GM19463 (cell line): ENCODE measurements at regions not wholly inside any gene's neighbourhood (a gene's known extent, or its start where the extent isn't known, plus 50 kb on each side); places are given as distances from the start of the nearest gene placed in this dataset.
"Not testable (repeated sequence)": the region's sequence is repeated elsewhere in the genome, so short reads cannot be mapped to it uniquely, and the experiment has no call there.

Experiments used
- ATAC-seq: cut with Tn5 transposase; IDR thresholded peaks from one replicate; pipeline ENCODE4 v1.9.1; 2021; ENCODE audit warnings: mild to moderate bottlenecking, moderate library complexity; ENCODE audit not compliant: unreplicated experiment

DNA sequence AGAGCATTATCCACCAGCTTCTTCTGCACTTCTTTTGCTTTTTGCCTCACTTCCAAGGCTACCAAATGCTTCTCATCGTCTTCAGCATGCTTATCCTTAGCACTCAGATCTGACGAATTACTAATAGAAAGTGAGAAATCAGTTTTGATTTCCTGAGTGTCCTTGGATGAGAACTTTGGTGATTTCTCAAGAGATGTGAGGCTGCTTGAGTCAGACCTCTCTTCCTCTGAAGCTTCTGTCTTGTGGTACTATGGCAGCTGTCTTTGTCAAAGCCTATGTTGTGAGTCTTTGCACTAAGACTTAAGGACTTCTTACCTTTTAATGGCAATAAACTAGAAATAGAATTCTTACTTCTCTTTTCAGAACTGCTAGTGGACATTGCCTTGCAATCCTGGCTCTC, 169.9 kb downstream of the CPE start:
- no peak for ATAC-seq

DNA sequence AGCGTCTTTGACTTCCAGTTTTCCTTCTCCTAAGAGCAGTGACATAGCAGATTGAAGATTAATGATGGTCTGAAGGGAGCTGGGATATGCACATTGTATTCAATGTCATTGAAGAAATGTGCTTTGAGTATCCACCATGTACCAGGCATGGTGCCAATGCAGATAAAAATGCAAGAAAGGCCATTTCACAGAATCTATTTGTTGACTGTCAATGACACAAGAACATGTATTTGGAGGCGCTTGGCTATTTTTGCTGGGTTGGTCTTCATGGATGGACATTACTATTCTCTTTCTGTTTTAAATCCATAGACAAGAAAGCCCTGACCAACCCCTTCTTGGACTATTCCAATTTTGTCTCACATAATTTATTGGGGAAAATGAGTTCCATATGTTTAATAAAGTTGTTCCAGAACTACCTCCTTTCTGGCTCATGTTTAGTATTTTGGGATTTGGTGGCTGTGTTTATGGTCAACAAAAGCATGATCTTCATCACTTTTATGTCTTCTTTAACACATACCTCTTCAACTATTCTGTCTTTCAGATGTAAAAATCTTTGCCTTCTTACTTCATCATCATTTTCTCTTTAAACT, 174.5 kb downstream of the CPE start:
- no peak for ATAC-seq

DNA sequence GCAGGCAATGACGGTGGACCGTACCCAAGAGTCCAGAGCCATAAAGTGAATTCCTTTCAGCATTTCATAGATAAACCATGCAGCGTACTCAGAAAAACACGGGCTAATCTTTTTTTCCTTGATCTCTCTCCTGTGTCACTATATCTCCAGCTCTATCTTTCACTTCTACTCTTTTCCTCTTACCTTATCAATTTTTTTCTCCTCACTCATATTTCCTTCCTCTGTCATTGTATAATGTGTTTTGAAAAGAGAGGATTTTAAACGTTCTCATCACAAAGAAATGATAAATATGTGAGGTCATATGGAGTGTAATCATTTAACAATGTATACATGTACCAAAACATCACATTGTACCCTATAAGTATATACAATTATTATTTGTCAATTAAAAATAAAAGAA, 176.5 kb downstream of the CPE start:
- ATAC-seq = no peak

DNA sequence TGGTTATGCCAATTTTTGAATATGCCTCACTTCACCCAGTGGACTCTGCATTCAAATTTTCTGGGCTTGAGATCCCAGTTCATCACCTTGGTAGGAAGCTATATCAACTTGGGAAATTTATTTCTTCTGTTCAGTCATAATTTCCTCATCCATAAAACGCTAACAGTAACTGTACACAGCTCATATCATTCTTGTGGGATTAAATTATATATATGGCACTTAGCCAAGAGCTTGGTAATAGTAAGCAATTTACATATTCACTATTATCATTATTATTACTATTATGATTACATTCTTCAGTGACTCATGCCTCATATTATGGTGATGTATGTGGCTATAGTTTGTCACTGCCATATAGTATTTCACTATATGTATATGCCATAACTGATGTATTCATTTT, 177.6 kb downstream of the CPE start:
- ATAC-seq = no peak

DNA sequence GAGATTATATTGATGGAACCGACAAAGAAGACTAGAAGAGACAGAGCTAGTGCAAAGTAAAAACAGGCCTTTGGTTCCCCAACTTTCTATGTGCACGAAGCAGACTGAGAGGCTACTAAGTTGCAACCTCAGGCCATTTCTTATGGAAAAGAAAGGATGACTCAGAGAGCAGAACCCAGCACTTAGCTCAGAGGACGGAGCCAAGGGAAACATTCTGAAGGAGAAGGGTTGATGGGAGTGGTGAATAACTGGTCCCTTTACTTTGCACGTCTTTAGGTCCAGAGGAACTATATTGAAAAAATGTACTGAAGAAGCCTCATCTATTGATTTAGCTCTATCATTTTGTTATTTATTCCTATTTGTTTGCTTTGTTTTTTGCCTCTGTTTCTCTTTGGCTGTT, 182.1 kb downstream of the CPE start:
- ATAC-seq = no peak

DNA sequence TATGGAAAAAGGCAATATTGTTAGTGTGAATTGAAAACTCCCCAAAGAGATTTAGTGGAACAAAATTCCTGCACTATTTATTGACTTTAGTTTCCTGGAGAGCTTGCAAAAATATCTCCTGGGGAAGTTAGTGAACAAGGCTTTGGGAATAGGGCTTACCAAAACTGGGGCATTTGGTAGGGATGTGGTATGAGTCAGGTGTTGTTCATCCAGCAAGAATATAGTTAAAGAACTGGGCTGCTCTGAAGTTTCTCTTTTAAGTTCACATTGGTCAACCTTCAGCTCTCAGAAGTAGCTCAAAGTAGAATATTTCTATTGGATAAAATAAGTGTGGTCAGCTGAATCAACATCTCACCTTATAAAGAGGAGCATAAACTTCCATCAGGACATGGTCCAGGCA, 185.0 kb downstream of the CPE start:
- no peak for ATAC-seq

DNA sequence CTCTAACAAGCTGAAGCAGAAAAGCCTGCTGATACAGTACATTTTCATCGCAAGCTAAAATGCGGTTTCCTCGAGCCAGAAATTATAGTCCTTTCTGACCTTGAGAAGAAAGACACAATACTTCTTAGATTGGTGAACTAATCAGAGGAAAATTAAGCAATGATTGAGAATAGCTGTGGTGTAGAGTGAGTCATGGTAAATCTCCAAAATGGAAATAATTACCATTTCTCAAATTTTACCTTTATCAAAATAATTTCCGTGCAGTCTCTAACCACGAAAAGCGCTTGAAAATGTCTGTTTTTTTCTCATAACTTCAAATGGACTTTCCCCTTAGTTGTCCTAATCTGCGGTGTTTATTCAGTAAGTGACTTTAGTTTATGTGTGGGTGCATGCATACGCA, 190.2 kb downstream of the CPE start:
- ATAC-seq = no peak

DNA sequence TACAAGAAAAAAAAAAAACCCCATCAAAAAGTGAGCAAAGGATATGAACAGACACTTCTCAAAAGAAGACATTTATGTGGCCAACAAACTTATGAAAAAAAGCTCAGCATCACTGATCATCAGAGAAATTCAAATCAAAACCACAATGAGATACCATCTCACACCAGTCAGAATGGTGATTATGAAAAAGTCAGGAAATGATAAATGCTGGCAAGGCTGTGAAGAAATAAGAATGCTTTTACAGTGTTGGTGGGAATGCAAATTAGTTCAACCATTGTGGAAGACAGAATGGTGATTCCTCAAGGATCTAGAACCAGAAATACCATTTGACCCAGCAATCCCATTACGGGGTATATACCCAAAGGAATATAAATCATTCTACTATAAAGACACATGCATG, 192.7 kb downstream of the CPE start:
- not testable (repeated sequence) for ATAC-seq

DNA sequence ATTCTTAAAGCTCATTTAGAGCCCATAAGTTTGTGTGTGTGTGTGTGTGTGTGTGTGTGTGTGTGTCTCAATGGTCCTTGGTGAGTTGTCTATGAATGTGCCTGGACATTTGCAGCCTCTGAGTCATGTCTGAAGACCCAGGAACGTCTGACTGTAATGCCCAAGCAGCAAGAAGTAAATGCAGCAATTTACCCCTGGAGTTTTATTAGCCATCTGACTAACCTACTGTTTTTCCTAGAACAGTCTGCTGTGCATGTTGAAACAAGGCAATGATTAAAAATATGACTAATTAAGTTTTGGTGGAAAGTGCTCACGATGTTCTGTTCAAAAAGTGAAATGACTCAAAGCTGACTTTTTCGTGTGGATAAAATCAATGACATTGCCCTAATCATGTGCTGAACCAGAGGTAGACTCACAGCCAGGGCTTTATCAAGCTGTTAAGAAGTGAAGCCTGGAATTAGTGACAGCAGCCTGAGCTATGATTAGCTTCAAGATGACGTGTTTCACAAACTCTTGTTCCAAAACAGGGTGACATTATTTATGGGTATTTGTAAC, 201.6 kb downstream of the CPE start:
- no peak for ATAC-seq

DNA sequence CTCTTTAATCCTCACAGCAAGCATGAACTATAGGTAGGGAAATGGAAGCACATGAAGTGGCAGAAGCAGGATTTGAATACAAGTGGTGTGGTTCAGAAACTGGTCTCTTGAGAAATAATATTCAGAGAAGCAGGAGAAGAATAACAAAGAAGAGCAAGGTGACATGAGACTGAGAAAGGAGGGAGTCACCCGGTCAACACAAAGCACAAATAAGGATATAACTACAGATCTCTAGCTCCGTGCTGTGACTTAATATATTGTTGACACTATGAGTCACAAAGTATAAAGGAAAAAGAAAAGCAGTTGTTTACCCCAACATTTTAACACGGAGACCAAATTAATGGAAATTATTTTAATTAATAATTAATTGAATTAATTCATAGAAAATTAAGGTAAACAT, 204.5 kb downstream of the CPE start:
- no peak for ATAC-seq

DNA sequence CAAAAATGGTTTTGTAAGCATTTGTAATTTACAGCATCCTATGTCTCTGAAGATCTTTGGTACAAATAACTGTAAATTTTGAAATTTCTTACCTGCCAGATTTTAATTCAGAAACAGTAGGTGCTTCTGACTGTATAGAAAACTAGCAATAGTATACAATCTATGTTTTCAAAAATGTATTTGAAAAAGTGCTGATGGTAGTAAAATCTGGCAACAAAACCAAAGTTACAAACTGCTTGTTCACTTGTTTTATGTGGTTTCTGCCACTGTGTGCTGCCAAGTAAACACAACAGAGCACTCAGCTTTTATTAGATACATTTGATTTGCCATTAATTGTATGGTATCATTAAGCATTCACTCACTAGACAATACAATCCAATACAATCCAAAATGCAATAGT, 206.1 kb downstream of the CPE start:
- no peak for ATAC-seq

DNA sequence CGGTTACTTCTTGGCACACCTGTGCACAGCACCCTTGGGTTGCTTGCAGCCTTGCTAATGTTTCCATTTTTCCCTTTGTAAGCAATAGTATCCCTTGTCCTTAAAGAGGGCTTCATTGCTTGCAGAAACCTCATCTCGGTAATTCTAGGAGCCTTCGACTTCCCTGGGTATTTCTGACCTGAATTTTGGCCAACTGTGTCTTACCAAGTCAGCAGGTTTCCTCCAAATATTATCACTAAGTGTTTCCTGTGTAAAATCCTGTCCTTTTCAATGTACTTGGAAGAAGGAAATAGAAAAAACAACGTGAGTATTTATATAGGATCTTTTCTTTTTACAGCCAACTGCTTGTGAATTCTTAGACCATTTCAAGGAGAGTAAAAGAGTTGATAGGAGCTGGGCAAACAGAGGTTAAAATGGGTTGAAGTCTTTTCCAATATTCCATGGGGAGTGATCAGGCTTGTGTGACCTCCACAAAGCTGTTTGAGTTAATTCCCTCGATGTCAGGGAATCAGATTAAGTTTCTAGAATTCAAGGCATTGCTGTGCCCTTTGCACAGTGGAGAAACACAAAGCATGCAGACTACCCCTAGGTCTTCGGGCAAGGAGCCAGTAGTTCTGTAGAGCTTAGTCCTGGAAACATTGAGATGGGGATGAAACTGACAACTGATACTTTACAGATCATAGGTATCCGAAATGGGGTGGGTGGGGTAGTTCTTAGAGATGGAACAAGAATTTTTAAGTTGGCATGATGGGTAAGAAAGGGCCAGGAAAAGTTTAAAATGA, 209.9 kb downstream of the CPE start:
- no peak for ATAC-seq

DNA sequence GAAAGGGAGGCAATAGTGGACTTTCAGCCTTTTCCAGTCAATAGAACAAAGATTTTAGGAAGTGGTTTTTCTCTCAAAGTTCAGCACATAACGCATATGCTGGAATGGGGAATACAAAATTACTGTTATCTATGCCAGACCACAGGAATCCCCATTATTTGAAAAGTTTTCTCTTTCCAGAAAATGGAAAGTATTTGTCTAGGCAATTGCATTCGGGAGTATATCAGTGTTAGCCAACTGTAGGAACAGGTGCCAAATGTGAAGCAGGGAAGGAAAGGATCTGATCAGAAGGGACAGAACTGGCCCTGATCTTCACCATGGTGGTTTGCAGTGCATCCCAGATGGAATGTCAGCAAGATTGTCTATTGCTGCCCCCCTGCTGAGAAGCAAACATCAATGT, 213.6 kb downstream of the CPE start:
- no peak for ATAC-seq

DNA sequence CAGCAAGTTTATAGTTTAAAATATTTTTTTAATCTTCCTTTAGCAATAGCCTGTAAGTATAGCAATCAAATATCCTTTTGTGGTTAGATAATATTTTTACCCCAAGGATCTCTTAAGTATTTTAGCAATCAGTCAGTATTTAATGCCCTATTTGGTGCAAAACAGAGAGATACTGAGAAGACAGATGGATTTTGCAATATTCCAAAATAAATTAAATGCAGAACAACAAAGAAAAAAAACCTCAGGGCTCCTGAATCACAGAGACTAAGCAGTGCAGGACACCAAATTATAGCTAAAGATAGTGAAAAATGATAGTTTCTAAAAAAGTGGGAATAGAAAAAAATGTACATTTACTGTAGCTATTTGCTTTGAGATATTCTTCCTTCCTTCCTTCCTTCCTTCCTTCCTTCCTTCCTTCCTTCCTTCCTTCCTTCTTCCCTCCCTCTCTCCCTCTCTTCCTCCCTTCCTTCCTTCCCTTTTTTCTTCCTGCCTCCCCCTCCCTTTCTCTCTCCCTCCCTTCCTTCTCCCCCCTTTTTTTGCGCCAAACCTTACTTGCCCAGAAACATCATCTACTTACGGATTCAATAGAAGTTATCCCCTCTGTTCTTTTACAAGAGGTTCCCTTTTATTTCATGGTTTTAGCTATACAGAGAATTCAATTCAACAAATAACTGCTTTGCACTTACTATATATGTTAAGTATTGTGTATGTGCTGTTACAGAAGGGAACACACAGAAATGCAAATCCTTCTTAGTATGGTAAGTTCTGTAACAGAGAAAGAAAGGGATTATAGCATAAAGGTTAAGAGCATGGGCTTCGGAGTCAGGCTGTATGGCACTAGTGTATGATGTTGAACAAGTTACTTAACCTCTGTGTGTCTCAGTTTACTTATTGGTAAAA, 219.0 kb downstream of the CPE start:
- ATAC-seq = no peak

DNA sequence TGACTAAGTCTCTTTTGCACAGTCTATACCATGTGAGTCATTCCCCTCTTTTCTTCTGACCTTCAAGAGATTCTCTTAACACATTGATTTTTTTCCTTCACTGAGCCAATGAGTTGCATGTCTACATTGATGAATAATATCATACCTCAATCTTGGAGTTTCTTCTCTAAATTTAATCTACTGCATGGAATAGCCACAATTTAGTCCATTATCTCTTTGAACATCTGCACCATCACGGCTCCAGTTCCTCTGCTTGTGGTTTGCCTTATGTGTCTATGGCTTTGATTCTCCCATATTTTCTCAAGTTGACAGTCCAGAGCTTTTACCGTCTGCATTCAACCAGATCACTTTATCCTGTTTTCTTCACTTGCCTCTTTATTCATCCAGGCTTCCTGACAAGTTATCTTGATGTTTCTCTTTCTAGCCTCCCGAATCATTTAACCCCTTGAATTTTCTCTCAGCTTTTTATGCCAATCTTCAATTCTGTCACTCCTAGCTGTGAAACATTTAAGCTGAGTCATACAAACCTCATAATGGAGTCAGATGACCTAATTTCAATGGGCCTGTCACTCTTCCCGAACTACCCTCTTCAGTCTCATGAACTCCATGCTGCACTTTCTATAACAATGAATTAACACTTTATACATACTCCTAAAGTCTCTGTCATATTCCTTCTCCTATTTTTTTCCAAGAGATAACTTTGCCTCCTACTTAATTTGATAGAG, 222.3 kb downstream of the CPE start:
- ATAC-seq = no peak

DNA sequence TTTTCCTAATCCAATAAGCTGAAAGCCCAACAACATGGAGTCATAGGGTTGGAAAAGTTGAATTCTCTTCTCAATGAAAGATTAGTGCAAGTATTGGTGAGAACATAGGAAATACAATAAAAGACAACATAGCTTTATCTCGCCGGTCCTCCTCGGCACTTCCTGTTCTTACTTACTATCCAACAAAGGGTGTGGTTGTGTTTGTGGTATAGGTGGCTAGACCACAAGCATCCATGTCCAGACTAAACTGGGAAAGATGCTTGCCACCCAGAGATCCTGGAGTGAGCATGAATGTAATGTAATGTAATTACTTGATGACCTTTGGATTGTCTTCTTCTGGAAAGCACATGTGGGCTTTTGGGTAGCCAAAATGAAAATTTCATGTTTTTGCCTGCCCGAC, 223.8 kb downstream of the CPE start:
- no peak for ATAC-seq

DNA sequence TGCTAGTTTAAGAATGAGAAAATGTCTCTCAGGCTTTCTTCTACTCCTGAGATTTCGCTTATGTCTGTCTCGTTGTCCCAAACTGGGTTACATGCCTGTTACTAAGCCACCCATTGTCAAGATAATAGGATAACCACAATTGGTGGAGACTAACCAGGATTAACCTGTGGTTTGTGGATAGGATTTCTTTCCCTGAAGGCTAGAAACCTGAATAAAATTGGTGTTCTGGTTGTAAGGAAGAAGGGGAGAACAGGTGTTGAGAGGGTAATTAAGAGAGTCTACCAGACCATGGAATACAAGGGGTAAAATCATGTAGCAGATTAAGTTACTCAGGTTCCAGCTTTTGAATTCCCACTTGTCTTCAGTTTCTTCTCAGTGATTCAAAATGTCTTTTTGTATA, 225.4 kb downstream of the CPE start:
- ATAC-seq = no peak

DNA sequence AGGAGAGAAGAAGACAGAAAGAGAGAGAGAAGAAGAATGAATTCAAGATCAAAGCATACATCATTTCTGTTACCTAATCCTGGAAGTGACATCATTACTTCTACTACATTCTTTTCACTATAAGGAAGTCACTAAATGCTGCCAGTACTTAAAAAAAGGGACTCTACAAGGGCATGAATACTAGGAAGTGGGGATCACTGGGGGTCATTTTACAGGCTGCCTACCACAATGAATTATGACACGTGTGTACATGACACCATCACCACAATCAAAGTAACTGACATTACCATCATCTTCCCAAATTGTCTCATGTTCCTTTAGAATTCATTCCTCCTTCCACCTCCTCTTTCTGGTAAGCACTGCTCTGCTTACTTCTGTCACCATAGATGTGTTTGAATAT, 227.0 kb downstream of the CPE start:
- no peak for ATAC-seq

DNA sequence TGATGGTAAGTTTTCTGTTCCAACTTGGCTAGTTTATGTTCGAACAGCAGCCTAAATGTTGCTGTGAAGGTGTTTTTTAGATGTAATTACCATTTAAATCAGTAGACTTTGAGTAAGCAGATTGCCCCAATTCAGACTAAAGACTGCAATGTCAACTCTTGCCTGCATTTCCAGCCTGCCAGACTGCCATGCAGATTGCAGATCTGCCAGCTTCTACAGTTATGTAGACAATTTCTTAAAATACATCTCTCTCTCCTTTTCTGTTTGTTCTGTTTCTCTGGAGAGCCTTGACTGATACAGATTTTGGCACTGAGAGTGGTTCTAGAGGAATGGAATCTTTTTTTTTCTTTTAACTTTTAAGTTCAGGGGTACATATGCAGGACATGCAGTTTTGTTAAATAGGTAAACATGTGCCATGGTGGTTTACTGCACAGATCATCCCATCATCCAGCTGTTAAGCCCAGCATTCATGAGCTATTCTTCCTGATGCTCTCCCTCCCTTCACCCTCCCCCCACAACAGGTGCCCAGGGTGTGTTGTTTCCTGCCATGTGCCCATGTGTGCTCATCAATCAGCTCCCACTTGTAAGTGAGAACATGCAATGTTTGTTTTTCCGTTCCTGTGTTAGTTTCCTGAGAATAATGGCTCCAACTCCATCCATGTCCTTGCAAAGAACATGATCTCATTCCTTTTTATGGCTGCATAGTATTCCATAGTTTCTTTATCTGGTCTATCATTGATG, 227.8 kb downstream of the CPE start:
- no peak for ATAC-seq

DNA sequence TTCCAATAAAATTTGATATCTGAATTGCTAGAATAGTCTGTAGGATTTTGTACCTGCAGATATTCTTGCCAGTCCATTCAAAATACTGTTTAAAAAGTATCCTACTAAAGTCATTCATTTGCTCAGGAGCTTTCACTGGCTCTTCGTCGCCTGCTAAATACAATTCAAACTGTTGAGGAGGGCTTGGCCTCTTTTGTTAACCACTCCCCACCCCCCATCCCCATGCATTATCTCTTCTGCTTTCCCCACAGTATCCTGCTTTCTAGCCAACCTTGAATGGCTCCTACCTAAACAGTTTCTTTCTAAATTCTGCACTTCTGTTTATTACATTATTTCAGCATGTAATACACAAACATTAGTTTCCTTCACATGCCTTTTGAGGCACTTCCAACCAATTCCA, 230.8 kb downstream of the CPE start:
- no peak for ATAC-seq
